CD8-positive, alpha-beta memory T cell (primary cell): ENCODE measurements at regions not wholly inside any gene's neighbourhood (a gene's known extent, or its start where the extent isn't known, plus 50 kb on each side); places are given as distances from the start of the nearest gene placed in this dataset.
"Not testable (repeated sequence)": the region's sequence is repeated elsewhere in the genome, so short reads cannot be mapped to it uniquely, and the experiment has no call there.

Experiments used
- CTCF ChIA-PET: fragments of 350-600 bp; sonication (Branson Sonifier 250); formaldehyde crosslinking; loops from one replicate; lab custom pipeline; 2021; ENCODE audit warnings: antibody characterized with exemption; lab: Charles Lee
- POLR2A ChIA-PET: fragments of 350-600 bp; sonication (Branson Sonifier 250); formaldehyde crosslinking; loops from one replicate; lab custom pipeline; 2021; ENCODE audit warnings: antibody characterized with exemption; lab: Charles Lee
- DNase-seq, 5 donors: peaks; one replicate each; pipeline versions ENCODE4 v3.0.0 to v3.0.0-alpha.2; 2020 to 2022; ENCODE audit warnings: mixed read lengths in 1 of 5
- H3K27ac ChIP-seq: one replicate; pipeline ENCODE4 v1.7.0; 2013; ENCODE audit warnings: low read depth, mild to moderate bottlenecking, low read length, moderate library complexity
- H3K27me3 ChIP-seq: 2 replicates; pipeline ENCODE4 v1.7.0; 2013; ENCODE audit warnings: low read length, mild to moderate bottlenecking; ENCODE audit not compliant: insufficient read depth, poor library complexity, severe bottlenecking
- H3K36me3 ChIP-seq: 2 replicates; pipeline ENCODE4 v1.7.0; 2013; ENCODE audit warnings: mild to moderate bottlenecking, low read length, moderate library complexity; ENCODE audit not compliant: insufficient read depth
- H3K4me1 ChIP-seq: 2 replicates; pipeline ENCODE4 v1.7.0; 2013; ENCODE audit warnings: mild to moderate bottlenecking, low read length, moderate library complexity; ENCODE audit not compliant: insufficient read depth
- H3K4me3 ChIP-seq: 2 replicates; pipeline ENCODE4 v1.7.0; 2013; ENCODE audit warnings: mild to moderate bottlenecking, low read length
- H3K9me3 ChIP-seq: 2 replicates; pipeline ENCODE4 v1.7.0; 2013; ENCODE audit warnings: mild to moderate bottlenecking, low read length
- H3K27ac Mint-ChIP-seq, 8 donors: one replicate each; pipeline ENCODE4 v1.8.0; 2020 to 2021; ENCODE audit warnings: mixed read lengths in 8 of 8, mild to moderate bottlenecking in 6 of 8, inconsistent platforms in 3 of 8, moderate library complexity in 3 of 8
- H3K27me3 Mint-ChIP-seq, 2 donors: one replicate each; pipeline ENCODE4 v1.8.0; 2020 to 2021; ENCODE audit warnings: mixed read lengths in 2 of 2, mild to moderate bottlenecking in 1 of 2, moderate library complexity in 1 of 2
- H3K36me3 Mint-ChIP-seq, 3 donors: one replicate each; pipeline ENCODE4 v1.8.0; 2020 to 2021; ENCODE audit warnings: mixed read lengths in 3 of 3, inconsistent platforms in 1 of 3, mild to moderate bottlenecking in 1 of 3
- H3K4me1 Mint-ChIP-seq, 3 donors: one replicate each; pipeline ENCODE4 v1.8.0; 2020 to 2021; ENCODE audit warnings: mixed read lengths in 3 of 3, inconsistent platforms in 1 of 3, mild to moderate bottlenecking in 1 of 3
- H3K4me3 Mint-ChIP-seq, 7 donors: one replicate each; pipeline ENCODE4 v1.8.0; 2020 to 2021; ENCODE audit warnings: mixed read lengths in 7 of 7, mild to moderate bottlenecking in 6 of 7, moderate library complexity in 4 of 7, inconsistent platforms in 2 of 7
- H3K9me3 Mint-ChIP-seq, 5 donors: one replicate each; pipeline ENCODE4 v1.8.0; 2020 to 2022; ENCODE audit warnings: mixed read lengths in 5 of 5, mild to moderate bottlenecking in 3 of 5, moderate library complexity in 2 of 5, inconsistent platforms in 1 of 5

GRCh38 chr9:78106586-78106985 is 75.0 kb upstream of the GNAQ start:
- Mint-ChIP-seq H3K36me3 (peaks cover 0 to 22% (median 0%) of the 10 kb centered on the region in 3 donors), H3K4me1 (peaks cover 24 to 59% (median 34%) of the 10 kb centered on the region in 3 donors), H3K27ac (peak overlapping the region in 3 of 8 donors; percentile 21 to 89 (median 68)), H3K9me3 (peaks cover 0 to 23% (median 8%) of the 10 kb centered on the region in 5 donors), H3K4me3 (peak overlapping the region in 1 of 7 donors; percentile 72)
- CTCF ChIA-PET, H3K27ac ChIP-seq, H3K4me3 ChIP-seq, POLR2A ChIA-PET, H3K4me1 ChIP-seq, H3K9me3 ChIP-seq, H3K27me3 ChIP-seq, H3K36me3 ChIP-seq, H3K27me3 Mint-ChIP-seq: not testable (repeated sequence)
- peak in 2 of 5 donors; percentile 8 to 16 for DNase-seq

GRCh38 chr9:78103971-78104433 is 72.4 kb upstream of the GNAQ start:
- H3K4me3 ChIP-seq, result no peak overlapping the region
- Mint-ChIP-seq H3K27me3 (no peaks in the 10 kb centered on the region), H3K27ac (peak overlapping the region in 4 of 8 donors; percentile 6 to 72 (median 16)), H3K4me1 (peaks cover 33 to 71% (median 39%) of the 10 kb centered on the region in 3 donors), H3K36me3 (peaks cover 0 to 22% (median 0%) of the 10 kb centered on the region in 3 donors), H3K4me3 (peak overlapping the region; percentile 11 to 73 (median 54)), H3K9me3 (peaks cover 0 to 23% (median 8%) of the 10 kb centered on the region in 5 donors)
- H3K27me3 ChIP-seq, result no peaks in the 10 kb centered on the region
- H3K36me3 ChIP-seq, result no peaks in the 10 kb centered on the region
- H3K4me1 ChIP-seq, result peaks cover 4% of the 10 kb centered on the region
- DNase-seq, result peak in 1 of 5 donors; percentile 36
- H3K9me3 ChIP-seq, result no peaks in the 10 kb centered on the region
- ChIA-PET POLR2A (no interaction called here), CTCF (no interaction called here)
- H3K27ac ChIP-seq, result no peak overlapping the region

- Mint-ChIP-seq H3K36me3 (peaks cover 0 to 4% (median 0%) of the 10 kb centered on the region in 3 donors), H3K9me3 (peaks cover 0 to 6% (median 0%) of the 10 kb centered on the region in 5 donors), H3K4me1 (peaks cover 25 to 57% (median 27%) of the 10 kb centered on the region in 3 donors), H3K27ac (peak overlapping the region in 3 of 8 donors; percentile 35 to 71 (median 62)), H3K4me3 (peak overlapping the region in 1 of 7 donors; percentile 10), H3K27me3 (no peaks in the 10 kb centered on the region)
- Histone ChIP-seq H3K27ac (no peak overlapping the region), H3K36me3 (no peaks in the 10 kb centered on the region), H3K4me1 (peaks cover 12% of the 10 kb centered on the region), H3K27me3 (no peaks in the 10 kb centered on the region), H3K4me3 (no peak overlapping the region), H3K9me3 (no peaks in the 10 kb centered on the region)
- DNase-seq, result peak in 1 of 5 donors; percentile 16
- ChIA-PET POLR2A (interaction anchor here (0.7 kb wide), 1 partner anchor 13 kb away, joined by 11 read pairs; no protein-coding TSS in a partner anchor), CTCF (no interaction called here)
Observed at GRCh38 chr9:78101247-78101646, 69.6 kb upstream of the GNAQ start.

GRCh38 chr9:78097541-78097940 is 65.9 kb upstream of the GNAQ start:
- Mint-ChIP-seq H3K9me3 (no peaks in the 10 kb centered on the region), H3K27ac (peak overlapping the region in 1 of 8 donors; percentile 6), H3K4me3 (no peak overlapping the region), H3K36me3 (peaks cover 0 to 1% (median 0%) of the 10 kb centered on the region in 3 donors), H3K4me1 (peaks cover 8 to 24% (median 15%) of the 10 kb centered on the region in 3 donors), H3K27me3 (no peaks in the 10 kb centered on the region)
- no peak overlapping the region for H3K27ac ChIP-seq
- no peaks in the 10 kb centered on the region for H3K9me3 ChIP-seq
- H3K4me3 ChIP-seq, result no peak overlapping the region
- CTCF ChIA-PET, result interaction anchor here (1.4 to 1.8 kb wide), 3 partner anchors 24 to 102 kb away, joined by 3 to 4 read pairs (median 4); no protein-coding TSS in a partner anchor
- no peak for DNase-seq
- POLR2A ChIA-PET, result no interaction called here
- H3K4me1 ChIP-seq, result peaks cover 9% of the 10 kb centered on the region
- H3K36me3 ChIP-seq, result no peaks in the 10 kb centered on the region
- H3K27me3 ChIP-seq, result no peaks in the 10 kb centered on the region

GRCh38 chr9:78091731-78092130 is 60.1 kb upstream of the GNAQ start:
- no peak overlapping the region for H3K4me3 Mint-ChIP-seq
- Histone ChIP-seq H3K27me3 (no peaks in the 10 kb centered on the region), H3K36me3 (no peaks in the 10 kb centered on the region), H3K4me3 (no peak overlapping the region), H3K27ac (no peak overlapping the region), H3K9me3 (no peaks in the 10 kb centered on the region), H3K4me1 (no peaks in the 10 kb centered on the region)
- ChIA-PET POLR2A (no interaction called here), CTCF (no interaction called here)
- H3K4me1 Mint-ChIP-seq, result no peaks in the 10 kb centered on the region
- no peak for DNase-seq
- no peak overlapping the region for H3K27ac Mint-ChIP-seq
- no peaks in the 10 kb centered on the region for H3K27me3 Mint-ChIP-seq
- H3K9me3 Mint-ChIP-seq, result no peaks in the 10 kb centered on the region
- H3K36me3 Mint-ChIP-seq, result peaks cover 0 to 1% (median 0%) of the 10 kb centered on the region in 3 donors

GRCh38 chr9:78089111-78089510 is 57.5 kb upstream of the GNAQ start:
- no peaks in the 10 kb centered on the region for H3K27me3 ChIP-seq
- Mint-ChIP-seq H3K27ac (no peak overlapping the region), H3K27me3 (peaks cover 0 to 2% of the 10 kb centered on the region in 2 donors), H3K4me1 (no peaks in the 10 kb centered on the region), H3K9me3 (peaks cover 0 to 5% (median 0%) of the 10 kb centered on the region in 5 donors), H3K36me3 (peaks cover 0 to 10% (median 0%) of the 10 kb centered on the region in 3 donors), H3K4me3 (no peak overlapping the region)
- no peaks in the 10 kb centered on the region for H3K36me3 ChIP-seq
- ChIA-PET POLR2A (no interaction called here), CTCF (no interaction called here)
- DNase-seq, result no peak
- H3K27ac ChIP-seq, result no peak overlapping the region
- no peaks in the 10 kb centered on the region for H3K4me1 ChIP-seq
- no peak overlapping the region for H3K4me3 ChIP-seq
- H3K9me3 ChIP-seq, result no peaks in the 10 kb centered on the region

GRCh38 chr9:78088190-78088589 is 56.6 kb upstream of the GNAQ start:
- H3K27me3 Mint-ChIP-seq, H3K4me1 Mint-ChIP-seq, H3K9me3 ChIP-seq, H3K27ac ChIP-seq, H3K4me1 ChIP-seq, H3K27me3 ChIP-seq, H3K4me3 Mint-ChIP-seq, H3K36me3 ChIP-seq, DNase-seq, CTCF ChIA-PET, H3K9me3 Mint-ChIP-seq, POLR2A ChIA-PET, H3K4me3 ChIP-seq, H3K27ac Mint-ChIP-seq: not testable (repeated sequence)
- peaks cover 0 to 14% (median 0%) of the 10 kb centered on the region in 3 donors for H3K36me3 Mint-ChIP-seq
